Thymus (tissue), 11 donors: ENCODE measurements at regions not wholly inside any gene's neighbourhood (a gene's known extent, or its start where the extent isn't known, plus 50 kb on each side); places are given as distances from the start of the nearest gene placed in this dataset.

Experiments
- DNase-seq, 9 donors: peaks; one replicate each; pipeline ENCODE4 v3.0.0-alpha.2; 2013; ENCODE audit warnings: low spot score in 9 of 9, low read depth in 6 of 9, missing footprints in 1 of 9
- H3K27ac ChIP-seq, 2 donors: one replicate each; pipeline ENCODE4 v1.5.1; 2013; ENCODE audit warnings: control low read depth in 1 of 2, low read depth in 1 of 2, low read length in 1 of 2, mild to moderate bottlenecking in 1 of 2, moderate library complexity in 1 of 2
- H3K27me3 ChIP-seq, 2 donors: one replicate each; pipeline ENCODE4 v1.5.1; 2013; ENCODE audit warnings: low read length in 1 of 2; ENCODE audit not compliant: control insufficient read depth in 2 of 2, insufficient read depth in 1 of 2
- H3K36me3 ChIP-seq, 2 donors: one replicate each; pipeline ENCODE4 v1.5.1; 2013; ENCODE audit warnings: low read length in 1 of 2, mild to moderate bottlenecking in 1 of 2, moderate library complexity in 1 of 2; ENCODE audit not compliant: control insufficient read depth in 2 of 2, insufficient read depth in 2 of 2
- H3K4me1 ChIP-seq, 2 donors: one replicate each; pipeline ENCODE4 v1.5.1; 2013; ENCODE audit warnings: low read length in 2 of 2; ENCODE audit not compliant: control insufficient read depth in 2 of 2, insufficient read depth in 2 of 2
- H3K4me3 ChIP-seq, 2 donors: one replicate each; pipeline ENCODE4 v1.5.1; 2013; ENCODE audit warnings: low read length in 2 of 2, control low read depth in 1 of 2, mild to moderate bottlenecking in 1 of 2
- H3K9me3 ChIP-seq, 2 donors: one replicate each; pipeline ENCODE4 v1.5.1; 2013; ENCODE audit warnings: low read length in 1 of 2, mild to moderate bottlenecking in 1 of 2; ENCODE audit not compliant: control insufficient read depth in 2 of 2, insufficient read depth in 1 of 2
- whole genome bisulfite sequencing: extraction: QIAGEN DNeasy Blood & Tissue Kit; methylation state at CpG from one replicate; pipeline ENCODE4 v1.1.7; 2013; 5-methylcytosine and 5-hydroxymethylcytosine counted together
- donor health status: healthy.

- Histone ChIP-seq H3K4me1 (peaks cover 0 to under 1% of the 10 kb centered on the region in 2 donors), H3K36me3 (no peaks in the 10 kb centered on the region), H3K9me3 (no peaks in the 10 kb centered on the region), H3K27me3 (no peaks in the 10 kb centered on the region), H3K4me3 (no peak overlapping the region), H3K27ac (no peak overlapping the region)
- 87% methylated on average over 9 of the region's 9 CpGs for WGBS
- no peak for DNase-seq
Measured at GRCh38 chr17:68753985-68754769, 153.0 kb upstream of the FAM20A start.

GRCh38 chr17:68750208-68750562, 149.0 kb upstream of the FAM20A start:
- H3K4me3 ChIP-seq = no peak overlapping the region
- WGBS = 95% methylated on average over 6 of the region's 6 CpGs

DNA sequence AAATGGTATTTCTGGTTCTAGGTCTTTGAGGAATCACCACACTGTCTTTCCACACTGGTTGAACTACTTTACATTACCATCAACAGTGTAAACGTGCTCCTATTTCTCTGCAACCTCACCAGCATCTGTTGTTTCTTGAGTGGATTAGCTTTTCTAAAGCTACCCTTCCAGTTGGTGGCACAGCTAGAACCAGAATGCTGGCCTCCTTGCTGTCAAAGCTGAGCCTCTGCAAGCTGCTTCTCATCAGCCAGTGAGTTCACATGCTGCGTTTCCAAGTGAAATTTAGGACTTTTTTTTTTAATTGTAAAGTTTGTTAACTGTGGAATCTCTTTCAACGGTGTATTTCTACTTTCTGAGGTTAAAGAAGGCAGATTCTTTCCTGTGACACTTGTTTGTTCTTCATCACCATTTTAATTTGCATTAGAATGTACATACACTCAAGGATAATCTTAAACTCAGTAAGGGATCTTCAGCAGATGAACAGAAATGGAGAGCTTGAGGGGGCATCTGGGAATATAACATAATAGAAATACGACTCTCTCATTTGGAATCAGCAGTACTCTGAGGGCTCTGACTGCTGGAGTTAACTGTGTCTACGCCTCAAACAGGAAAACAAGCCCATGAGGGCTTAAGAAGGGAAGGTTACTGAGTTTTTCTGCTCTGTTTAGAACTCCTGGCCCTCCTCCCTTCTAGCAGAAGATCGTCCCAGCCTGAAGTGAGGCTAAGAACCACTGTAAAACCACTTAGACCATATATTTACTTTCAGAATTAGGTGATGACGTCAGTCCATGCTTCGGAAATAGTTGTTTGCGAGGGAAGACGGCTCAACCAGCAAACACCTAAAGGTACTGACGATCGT, 148.4 kb upstream of the FAM20A start:
- Histone ChIP-seq H3K4me3 (no peak overlapping the region), H3K36me3 (no peaks in the 10 kb centered on the region), H3K4me1 (no peaks in the 10 kb centered on the region), H3K27me3 (no peaks in the 10 kb centered on the region), H3K9me3 (peaks cover 0 to 10% of the 10 kb centered on the region in 2 donors), H3K27ac (no peak overlapping the region)
- 83% methylated on average over 12 of the region's 12 CpGs for WGBS
- DNase-seq = no peak

More at GRCh38 chr17:68750208-68750562, 149.0 kb upstream of the FAM20A start:
- Histone ChIP-seq H3K27me3 (no peaks in the 10 kb centered on the region), H3K36me3 (no peaks in the 10 kb centered on the region), H3K27ac (no peak overlapping the region), H3K9me3 (peaks cover 0 to 4% of the 10 kb centered on the region in 2 donors), H3K4me1 (no peaks in the 10 kb centered on the region)
- no peak for DNase-seq

- no peaks in the 10 kb centered on the region for H3K36me3 ChIP-seq
- no peak overlapping the region for H3K27ac ChIP-seq
- peaks cover 0 to 10% of the 10 kb centered on the region in 2 donors for H3K9me3 ChIP-seq
- H3K4me1 ChIP-seq = no peaks in the 10 kb centered on the region
- WGBS = 92% methylated on average over 2 of the region's 2 CpGs
- no peaks in the 10 kb centered on the region for H3K27me3 ChIP-seq
- DNase-seq = no peak
- H3K4me3 ChIP-seq = no peak overlapping the region
Measured at GRCh38 chr17:68748381-68748780, 147.2 kb upstream of the FAM20A start.

- 96% methylated on average over 8 of the region's 8 CpGs for WGBS
- DNase-seq = no peak
- Histone ChIP-seq H3K27me3 (no peaks in the 10 kb centered on the region), H3K36me3 (no peaks in the 10 kb centered on the region), H3K27ac (no peak overlapping the region), H3K4me3 (no peak overlapping the region), H3K9me3 (peaks cover 0 to 14% of the 10 kb centered on the region in 2 donors), H3K4me1 (no peaks in the 10 kb centered on the region)
Measured at GRCh38 chr17:68740555-68741447, 139.6 kb upstream of the FAM20A start.

- no peak for DNase-seq
- Histone ChIP-seq H3K9me3 (peaks cover 0 to 8% of the 10 kb centered on the region in 2 donors), H3K4me3 (no peak overlapping the region), H3K36me3 (no peaks in the 10 kb centered on the region), H3K4me1 (no peaks in the 10 kb centered on the region), H3K27ac (no peak overlapping the region), H3K27me3 (no peaks in the 10 kb centered on the region)
- WGBS = 82% methylated on average over 6 of the region's 6 CpGs
Measured at GRCh38 chr17:68737761-68738443, 136.7 kb upstream of the FAM20A start.

DNA sequence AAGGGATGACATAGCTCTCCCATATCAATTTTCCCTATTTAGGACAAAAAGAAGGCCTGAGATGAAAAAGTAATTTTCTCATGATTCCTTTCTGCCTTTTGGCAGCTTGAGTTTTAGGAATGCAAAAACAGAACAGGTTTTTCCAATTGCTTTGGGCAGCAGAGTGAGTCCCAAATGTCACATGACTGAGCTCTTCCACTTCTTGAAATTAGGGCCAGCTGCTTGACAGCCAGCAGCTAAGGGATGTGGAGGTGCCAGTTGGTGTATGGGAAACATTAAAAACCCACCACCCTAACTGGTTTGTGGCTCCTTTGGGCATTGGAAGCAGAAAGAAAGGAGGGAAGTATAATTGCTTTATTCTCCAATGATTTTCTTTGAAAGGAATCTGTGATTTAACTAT, 133.8 kb upstream of the FAM20A start:
- no peaks in the 10 kb centered on the region for H3K4me1 ChIP-seq
- H3K27me3 ChIP-seq = no peaks in the 10 kb centered on the region
- no peak overlapping the region for H3K27ac ChIP-seq
- H3K36me3 ChIP-seq = no peaks in the 10 kb centered on the region
- H3K9me3 ChIP-seq = peaks cover 0 to 4% of the 10 kb centered on the region in 2 donors
- no peak overlapping the region for H3K4me3 ChIP-seq
- DNase-seq = no peak

DNA sequence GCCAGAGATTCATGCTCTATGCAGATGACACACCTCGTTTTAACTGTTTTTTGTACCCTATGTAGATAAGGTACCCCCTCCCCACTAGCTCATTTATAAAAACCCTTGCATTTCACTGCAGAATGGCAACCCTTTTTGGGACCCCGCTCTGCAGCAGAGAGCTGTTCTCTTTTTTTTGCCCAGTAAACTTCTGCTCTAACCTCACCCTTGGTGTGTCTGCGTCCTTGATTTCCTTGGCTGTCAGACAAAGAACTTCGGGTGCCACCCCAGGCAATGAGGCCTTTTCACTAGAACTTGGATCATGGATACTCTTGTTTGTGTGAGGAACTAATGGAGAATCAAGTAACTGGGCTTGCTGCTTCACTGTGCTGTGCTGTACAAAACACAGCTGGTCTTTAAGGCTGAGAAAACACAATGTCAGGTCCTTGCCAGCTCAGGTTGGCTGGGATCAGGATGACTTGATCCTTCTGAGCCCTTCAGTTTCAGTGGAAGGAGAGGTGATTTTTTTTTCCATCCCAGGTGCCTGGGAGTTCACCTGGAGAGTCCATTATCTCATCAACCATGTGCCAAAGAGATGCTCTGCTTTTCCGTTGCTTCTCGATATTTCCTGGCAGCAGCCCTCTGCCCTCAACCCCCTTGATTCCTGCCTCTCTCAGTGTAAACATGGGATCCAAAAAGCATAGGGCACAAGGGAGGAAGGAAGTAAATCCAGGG, 133.2 kb upstream of the FAM20A start:
- Histone ChIP-seq H3K27me3 (no peaks in the 10 kb centered on the region), H3K9me3 (peaks cover 0 to 4% of the 10 kb centered on the region in 2 donors), H3K36me3 (no peaks in the 10 kb centered on the region), H3K4me1 (no peaks in the 10 kb centered on the region), H3K4me3 (no peak overlapping the region), H3K27ac (peak overlapping the region in 1 of 2 donors; percentile 24)
- DNase-seq = no peak
- WGBS = 92% methylated on average over 6 of the region's 6 CpGs
